ENCODE measurements at regions not wholly inside any gene's neighbourhood (a gene's known extent, or its start where the extent isn't known, plus 50 kb on each side); places are given as distances from the start of the nearest gene placed in this dataset.
"Not testable (repeated sequence)": the region's sequence is repeated elsewhere in the genome, so short reads cannot be mapped to it uniquely, and the experiment has no call there.

DNA sequence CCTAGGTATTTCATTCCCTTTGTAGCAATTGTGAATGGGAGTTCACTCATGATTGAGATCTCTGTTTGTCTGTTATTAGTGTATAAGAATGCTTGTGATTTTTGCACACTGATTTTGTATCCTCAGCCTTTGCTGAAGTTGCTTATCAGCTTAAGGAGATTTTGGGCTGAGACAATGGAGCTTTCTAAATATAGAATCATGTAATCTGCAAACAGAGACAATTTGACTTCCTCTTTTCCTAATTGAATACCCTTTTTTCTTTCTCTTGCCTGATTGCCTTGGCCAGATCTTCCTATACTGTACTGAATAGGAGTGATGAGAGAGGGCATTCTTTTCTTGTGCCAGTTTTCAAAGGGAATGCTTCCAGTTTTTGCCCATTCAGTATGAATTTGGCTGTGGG lies 398.1 kb downstream of the SRGAP2C start:
- not testable (repeated sequence) for DNase-seq

DNA sequence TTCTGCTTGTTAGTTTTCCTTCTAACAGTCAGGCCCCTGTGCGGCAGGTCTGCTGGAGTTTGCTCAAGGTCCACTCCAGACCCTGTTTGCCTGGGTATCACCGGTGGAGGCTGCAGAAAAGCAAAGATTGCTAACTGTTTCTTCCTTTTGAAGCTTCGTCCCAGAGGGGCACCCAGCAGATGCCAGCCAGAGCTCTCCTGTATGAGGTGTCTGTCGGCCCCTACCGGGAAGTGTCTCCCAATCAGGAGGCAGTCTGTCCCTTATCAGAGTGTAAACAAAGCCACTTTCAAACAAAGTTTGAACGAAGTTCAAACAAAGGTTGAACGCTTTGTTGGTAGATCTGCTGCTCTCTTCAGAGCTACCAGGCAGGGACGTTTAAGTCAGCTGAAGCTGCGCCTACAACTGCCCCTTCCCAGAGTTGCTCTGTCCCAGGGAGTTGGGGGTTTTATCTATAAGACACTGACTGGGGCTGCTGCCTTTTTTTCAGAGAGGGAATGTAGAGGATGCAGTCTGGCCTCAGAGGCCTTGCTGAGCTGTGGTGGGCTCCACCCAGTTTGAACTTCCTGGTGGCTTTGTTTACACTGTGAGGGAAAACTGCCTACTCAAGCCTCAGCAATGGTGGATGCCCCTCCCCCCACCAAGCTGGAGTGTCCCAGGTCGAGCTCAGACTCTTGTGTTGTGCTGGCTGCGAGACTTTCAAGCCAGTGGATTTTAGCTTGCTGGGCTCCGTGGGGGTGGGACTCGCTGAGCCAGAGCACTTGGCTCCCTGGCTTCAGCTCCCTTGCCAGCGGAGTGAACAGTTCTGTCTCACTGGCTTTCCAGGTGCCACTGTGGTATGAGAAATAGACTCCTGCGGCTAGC lies 401.8 kb downstream of the SRGAP2C start:
- DNase-seq, result no peak

DNA sequence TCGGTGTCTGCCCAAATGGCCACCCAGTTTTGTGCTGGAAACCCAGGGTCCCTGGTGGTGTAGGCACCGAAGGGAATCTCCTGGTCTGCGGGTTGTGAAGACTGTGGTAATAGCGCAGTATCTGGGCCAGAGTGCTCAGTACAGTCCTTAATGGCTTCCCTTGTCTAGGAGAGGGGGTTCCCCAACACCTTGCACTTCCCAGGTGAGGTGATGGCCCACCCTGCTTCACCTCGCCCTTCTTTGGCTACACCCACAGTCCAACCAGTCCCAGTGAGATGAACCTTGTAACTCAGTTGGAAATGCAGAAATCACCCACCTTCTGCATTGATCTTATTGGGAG lies 402.4 kb downstream of the SRGAP2C start:
- no peak for DNase-seq

DNA sequence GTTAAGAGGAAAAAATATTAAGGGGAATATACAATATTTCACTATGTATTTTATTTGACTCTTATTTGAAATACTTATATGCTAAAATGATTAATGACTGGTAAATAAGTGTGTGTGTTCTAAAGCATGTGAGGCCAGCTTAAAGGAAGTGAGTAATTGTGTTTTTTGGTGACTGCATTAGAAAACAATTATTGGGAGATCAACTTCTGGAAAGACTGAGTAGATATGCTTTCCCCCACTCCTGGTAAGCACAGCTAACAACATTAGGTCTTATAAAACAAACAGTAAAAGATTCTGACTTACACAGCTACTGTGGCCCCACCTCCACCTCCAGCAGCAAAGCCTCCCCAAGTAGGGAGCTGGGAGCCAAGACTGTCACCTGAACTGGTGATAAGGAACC lies 403.0 kb downstream of the SRGAP2C start:
- no peak for DNase-seq

DNA sequence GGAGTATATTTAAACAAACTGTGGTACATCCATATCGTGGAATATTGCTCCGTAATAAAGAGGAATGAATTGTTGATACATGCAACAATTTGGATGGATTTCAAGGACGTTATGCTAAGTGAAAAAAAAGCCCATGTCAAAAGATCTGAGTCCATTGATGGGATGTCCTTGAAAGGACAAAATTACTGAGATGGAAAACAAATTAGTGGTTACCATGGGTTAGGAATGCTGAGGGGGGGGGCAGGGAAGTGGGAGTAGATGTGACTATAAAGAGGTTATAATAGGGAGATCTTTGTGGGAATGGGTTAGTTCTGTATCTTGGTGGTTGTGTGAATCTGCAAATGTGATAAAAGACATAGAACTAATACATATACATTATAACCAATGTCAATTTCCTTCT lies 409.3 kb downstream of the SRGAP2C start:
- DNase-seq, result no peak

DNA sequence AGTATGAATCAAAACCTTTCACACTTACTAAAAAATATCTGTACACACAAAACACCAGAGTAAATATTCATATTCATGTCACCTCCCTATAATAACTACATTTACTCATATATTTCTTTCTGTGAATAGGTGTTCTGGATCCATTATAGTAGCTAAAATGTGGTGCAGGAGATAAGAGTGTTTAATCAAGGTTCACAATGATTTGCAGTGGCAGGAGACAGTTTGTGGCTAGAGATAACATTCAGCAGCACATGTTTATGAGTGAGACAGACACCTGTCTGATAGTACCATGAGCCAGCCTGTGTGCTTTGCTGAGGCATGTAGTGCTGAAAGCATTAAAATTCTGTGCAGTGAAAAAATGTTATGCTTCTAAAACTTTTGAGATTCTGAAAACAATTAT lies 410.3 kb downstream of the SRGAP2C start:
- no peak for DNase-seq

DNA sequence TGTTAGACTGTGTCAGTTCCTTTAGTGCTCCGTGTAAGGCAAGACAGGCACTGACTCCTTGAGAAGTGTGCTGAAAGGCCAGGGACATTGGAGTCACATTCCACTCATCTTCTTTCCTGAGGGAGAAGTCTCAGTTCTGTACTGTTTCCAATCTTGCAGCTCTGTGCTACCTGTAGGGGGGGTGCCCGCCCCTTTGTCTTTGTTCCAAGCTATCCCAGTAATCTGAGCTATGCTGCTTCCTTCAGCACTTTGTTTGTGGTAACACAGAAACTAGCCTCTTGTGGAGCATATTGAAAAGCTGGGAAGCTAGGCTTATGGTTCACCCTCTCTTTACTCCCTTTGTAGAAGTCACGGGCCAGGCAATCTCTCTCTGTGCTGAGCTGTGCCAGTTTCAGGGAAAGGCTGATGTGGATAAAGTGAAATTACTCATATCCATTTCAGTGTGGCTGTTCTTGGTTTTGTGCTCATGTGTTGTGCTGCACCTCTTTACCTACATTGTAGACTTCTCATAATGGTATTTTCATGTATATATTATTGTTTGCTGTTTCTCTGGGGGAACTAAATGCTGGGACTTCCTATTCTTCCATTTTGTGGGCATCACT lies 420.2 kb downstream of the SRGAP2C start:
- not testable (repeated sequence) for DNase-seq

DNA sequence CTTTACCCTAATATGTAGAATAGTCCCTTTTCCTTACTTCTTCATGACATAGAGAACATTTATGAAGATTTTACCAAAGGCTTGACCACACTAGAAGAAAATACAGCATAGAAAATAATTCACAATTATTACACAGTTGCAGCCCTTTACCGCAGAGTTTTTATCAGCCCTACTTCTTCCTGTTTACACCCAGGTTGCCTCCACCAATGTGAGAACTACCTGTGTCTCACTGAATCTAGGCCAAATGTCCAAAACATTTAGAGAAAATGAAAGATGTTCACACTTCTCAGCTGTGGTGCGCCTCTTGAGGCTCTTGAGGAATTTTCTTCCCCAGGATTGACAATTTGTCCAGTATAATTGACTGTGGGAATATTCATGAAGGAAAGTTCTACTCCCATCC lies 422.7 kb downstream of the SRGAP2C start:
- DNase-seq, result not testable (repeated sequence)
